ES-I3 (cell line): ENCODE measurements at regions not wholly inside any gene's neighbourhood (a gene's known extent, or its start where the extent isn't known, plus 50 kb on each side); places are given as distances from the start of the nearest gene placed in this dataset.

ENCODE experiments used
- H3K36me3 ChIP-seq: 2 replicates; pipeline ENCODE4 v1.6.1; 2013; ENCODE audit warnings: mild to moderate bottlenecking, low read length, control low read depth, moderate library complexity; ENCODE audit not compliant: insufficient read depth
- H3K4me1 ChIP-seq: 2 replicates; pipeline ENCODE4 v1.6.1; 2013; ENCODE audit warnings: mild to moderate bottlenecking, control low read depth, low read length; ENCODE audit not compliant: insufficient read depth
- H3K9ac ChIP-seq: 2 replicates; pipeline ENCODE4 v1.6.1; 2013; ENCODE audit warnings: low read depth, mild to moderate bottlenecking, low read length, moderate library complexity
- H3K9me3 ChIP-seq: 2 replicates; pipeline ENCODE4 v1.6.1; 2013; ENCODE audit warnings: mild to moderate bottlenecking, low read length, moderate library complexity; ENCODE audit not compliant: control insufficient read depth, insufficient read depth

GRCh38 chr1:201713086-201713810 lies 115.7 kb upstream of the IPO9 start:
- peaks cover 34% of the 10 kb centered on the region for H3K4me1 ChIP-seq
- H3K9me3 ChIP-seq, result no peaks in the 10 kb centered on the region
- no peak overlapping the region for H3K9ac ChIP-seq
- no peaks in the 10 kb centered on the region; the same call in 1 of the 2 replicates for H3K36me3 ChIP-seq

- no peak overlapping the region for H3K9ac ChIP-seq
- H3K9me3 ChIP-seq, result no peaks in the 10 kb centered on the region
- H3K36me3 ChIP-seq, result no peaks in the 10 kb centered on the region; the same call in 1 of the 2 replicates
- peaks cover 32% of the 10 kb centered on the region for H3K4me1 ChIP-seq
Measured at GRCh38 chr1:201714542-201715329, 114.2 kb upstream of the IPO9 start.

- H3K9ac ChIP-seq, result no peak overlapping the region
- H3K4me1 ChIP-seq, result peaks cover 33% of the 10 kb centered on the region
- H3K36me3 ChIP-seq, result no peaks in the 10 kb centered on the region; the same call in 1 of the 2 replicates
- no peaks in the 10 kb centered on the region for H3K9me3 ChIP-seq
Measured at GRCh38 chr1:201715351-201715750, 113.6 kb upstream of the IPO9 start.

GRCh38 chr1:201715801-201716741 lies 112.9 kb upstream of the IPO9 start:
- Histone ChIP-seq H3K9ac (no peak overlapping the region), H3K4me1 (peaks cover 36% of the 10 kb centered on the region), H3K9me3 (no peaks in the 10 kb centered on the region), H3K36me3 (no peaks in the 10 kb centered on the region; the same call in 1 of the 2 replicates)

GRCh38 chr1:201716742-201717135 lies 112.2 kb upstream of the IPO9 start:
- no peaks in the 10 kb centered on the region; the same call in 1 of the 2 replicates for H3K36me3 ChIP-seq
- H3K9ac ChIP-seq, result no peak overlapping the region
- peaks cover 43% of the 10 kb centered on the region for H3K4me1 ChIP-seq
- H3K9me3 ChIP-seq, result no peaks in the 10 kb centered on the region

- peaks cover 43% of the 10 kb centered on the region for H3K4me1 ChIP-seq
Measured at GRCh38 chr1:201717286-201717685, 111.7 kb upstream of the IPO9 start.

GRCh38 chr1:201718346-201719202 lies 110.4 kb upstream of the IPO9 start:
- Histone ChIP-seq H3K9me3 (no peaks in the 10 kb centered on the region), H3K36me3 (no peaks in the 10 kb centered on the region; the same call in 1 of the 2 replicates), H3K4me1 (peaks cover 33% of the 10 kb centered on the region), H3K9ac (no peak overlapping the region)

More at GRCh38 chr1:201717286-201717685, 111.7 kb upstream of the IPO9 start:
- H3K9ac ChIP-seq, result no peak overlapping the region
- no peaks in the 10 kb centered on the region for H3K9me3 ChIP-seq
- no peaks in the 10 kb centered on the region; the same call in 1 of the 2 replicates for H3K36me3 ChIP-seq

GRCh38 chr1:201719812-201720521 lies 109.0 kb upstream of the IPO9 start:
- H3K9me3 ChIP-seq, result no peaks in the 10 kb centered on the region
- H3K9ac ChIP-seq, result no peak overlapping the region
- no peaks in the 10 kb centered on the region; the same call in 1 of the 2 replicates for H3K36me3 ChIP-seq
- peaks cover 26% of the 10 kb centered on the region for H3K4me1 ChIP-seq

- no peaks in the 10 kb centered on the region; the same call in 1 of the 2 replicates for H3K36me3 ChIP-seq
- H3K9me3 ChIP-seq, result no peaks in the 10 kb centered on the region
- H3K4me1 ChIP-seq, result peaks cover 22% of the 10 kb centered on the region
- no peak overlapping the region for H3K9ac ChIP-seq
Measured at GRCh38 chr1:201720522-201720844, 108.5 kb upstream of the IPO9 start.

- no peak overlapping the region for H3K9ac ChIP-seq
Measured at GRCh38 chr1:201721082-201722049, 107.6 kb upstream of the IPO9 start.

GRCh38 chr1:201724039-201724765 lies 104.8 kb upstream of the IPO9 start:
- no peak overlapping the region for H3K9ac ChIP-seq
- no peaks in the 10 kb centered on the region for H3K36me3 ChIP-seq
- peaks cover 20% of the 10 kb centered on the region for H3K4me1 ChIP-seq
- H3K9me3 ChIP-seq, result no peaks in the 10 kb centered on the region

More at GRCh38 chr1:201721082-201722049, 107.6 kb upstream of the IPO9 start:
- Histone ChIP-seq H3K4me1 (peaks cover 20% of the 10 kb centered on the region), H3K9me3 (no peaks in the 10 kb centered on the region), H3K36me3 (no peaks in the 10 kb centered on the region; the same call in 1 of the 2 replicates)

- H3K9ac ChIP-seq, result no peak overlapping the region
- H3K36me3 ChIP-seq, result no peaks in the 10 kb centered on the region
- H3K9me3 ChIP-seq, result no peaks in the 10 kb centered on the region
- peaks cover 17% of the 10 kb centered on the region for H3K4me1 ChIP-seq
Measured at GRCh38 chr1:201724766-201725118, 104.2 kb upstream of the IPO9 start.
